ENCODE measurements at regions not wholly inside any gene's neighbourhood (a gene's known extent, or its start where the extent isn't known, plus 50 kb on each side); places are given as distances from the start of the nearest gene placed in this dataset.

- Histone ChIP-seq H3K4me2 (ENCODE audit: control insufficient read depth, extremely low read depth, insufficient read depth, low read depth, low read length) (no peak overlapping the region), H3K79me2 (ENCODE audit: control insufficient read depth, insufficient read depth, low read length) (no peaks in the 10 kb centered on the region), H4K20me1 (ENCODE audit: control insufficient read depth, extremely low read depth, insufficient read depth, low read length) (no peaks in the 10 kb centered on the region), H2AFZ (ENCODE audit: control insufficient read depth, low read length) (no peak overlapping the region), H3K9ac (ENCODE audit: control insufficient read depth, extremely low read depth, insufficient read depth, low read length) (no peak overlapping the region), H3K27ac (ENCODE audit: control insufficient read depth, insufficient read depth, low read length) (no peak overlapping the region), H3K27me3 (ENCODE audit: control insufficient read depth, extremely low read depth, insufficient read depth, low read length) (no peaks in the 10 kb centered on the region), H3K4me3 (ENCODE audit: control insufficient read depth in 2 of 3, extremely low read depth in 1 of 3, insufficient read depth in 2 of 3, low read depth in 1 of 3, low read length in 3 of 3) (no peak overlapping the region), H3K4me1 (ENCODE audit: control insufficient read depth, extremely low read depth, insufficient read depth, low read length) (no peaks in the 10 kb centered on the region), H3K9me3 (ENCODE audit: control insufficient read depth, low read depth, low read length) (no peaks in the 10 kb centered on the region), H3K9me1 (ENCODE audit: control insufficient read depth, extremely low read depth, insufficient read depth, low read length) (no peaks in the 10 kb centered on the region), H3K36me3 (ENCODE audit: control insufficient read depth in 2 of 2, extremely low read depth in 1 of 2, insufficient read depth in 2 of 2, low read length in 2 of 2) (no peaks in the 10 kb centered on the region)
- no peak for FAIRE-seq
- DNase-seq (ENCODE audit: low read depth, low spot score) = no peak
- TF ChIP-seq EZH2 (IDR thresholded peaks at IDR 0.05; ENCODE audit: low read length) = no peak
- TF ChIP-seq, protein P1, sequence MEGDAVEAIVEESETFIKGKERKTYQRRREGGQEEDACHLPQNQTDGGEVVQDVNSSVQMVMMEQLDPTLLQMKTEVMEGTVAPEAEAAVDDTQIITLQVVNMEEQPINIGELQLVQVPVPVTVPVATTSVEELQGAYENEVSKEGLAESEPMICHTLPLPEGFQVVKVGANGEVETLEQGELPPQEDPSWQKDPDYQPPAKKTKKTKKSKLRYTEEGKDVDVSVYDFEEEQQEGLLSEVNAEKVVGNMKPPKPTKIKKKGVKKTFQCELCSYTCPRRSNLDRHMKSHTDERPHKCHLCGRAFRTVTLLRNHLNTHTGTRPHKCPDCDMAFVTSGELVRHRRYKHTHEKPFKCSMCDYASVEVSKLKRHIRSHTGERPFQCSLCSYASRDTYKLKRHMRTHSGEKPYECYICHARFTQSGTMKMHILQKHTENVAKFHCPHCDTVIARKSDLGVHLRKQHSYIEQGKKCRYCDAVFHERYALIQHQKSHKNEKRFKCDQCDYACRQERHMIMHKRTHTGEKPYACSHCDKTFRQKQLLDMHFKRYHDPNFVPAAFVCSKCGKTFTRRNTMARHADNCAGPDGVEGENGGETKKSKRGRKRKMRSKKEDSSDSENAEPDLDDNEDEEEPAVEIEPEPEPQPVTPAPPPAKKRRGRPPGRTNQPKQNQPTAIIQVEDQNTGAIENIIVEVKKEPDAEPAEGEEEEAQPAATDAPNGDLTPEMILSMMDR (optimal IDR thresholded peaks at IDR 0.05 in 1 of 3, IDR thresholded peaks at IDR 0.05 in 1 of 3, conservative IDR thresholded peaks at IDR 0.05 in 1 of 3; ENCODE audit: extremely low read depth in 1 of 3, insufficient read depth in 2 of 3, low read length in 3 of 3) = no peak
- dilution Hi-C loops (cut with MboI; ENCODE audit: extremely low pct_ligation_motif_present, low sequenced_read_pairs) = no loop called here
Observed at GRCh38 chr9:116020146-116020545, 133.4 kb upstream of the PAPPA start.

DNA sequence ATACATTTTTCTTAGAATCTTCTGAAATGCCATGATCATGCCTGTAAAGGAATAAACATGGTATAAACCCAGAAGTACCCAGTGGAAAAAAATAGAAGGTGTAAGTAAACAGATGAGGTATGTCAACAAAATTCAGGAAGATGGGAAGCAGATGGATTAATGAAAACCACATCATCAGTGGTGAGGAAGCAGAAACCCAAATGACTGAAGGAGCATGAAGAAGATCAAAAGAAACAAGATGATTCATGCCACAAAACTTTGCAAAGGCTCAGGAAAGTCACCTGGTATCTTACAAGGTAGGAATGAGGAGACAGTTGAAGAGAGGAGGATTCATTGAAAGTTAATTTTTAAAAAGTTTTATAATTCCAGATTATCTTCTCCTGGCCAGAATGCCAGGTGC is 132.8 kb upstream of the PAPPA start:
- Histone ChIP-seq H3K27me3 (ENCODE audit: control insufficient read depth, extremely low read depth, insufficient read depth, low read length) (no peaks in the 10 kb centered on the region), H3K27ac (ENCODE audit: control insufficient read depth, insufficient read depth, low read length) (no peak overlapping the region), H3K36me3 (ENCODE audit: control insufficient read depth in 2 of 2, extremely low read depth in 1 of 2, insufficient read depth in 2 of 2, low read length in 2 of 2) (no peaks in the 10 kb centered on the region), H3K9me3 (ENCODE audit: control insufficient read depth, low read depth, low read length) (no peaks in the 10 kb centered on the region), H2AFZ (ENCODE audit: control insufficient read depth, low read length) (no peak overlapping the region), H3K79me2 (ENCODE audit: control insufficient read depth, insufficient read depth, low read length) (no peaks in the 10 kb centered on the region), H3K9ac (ENCODE audit: control insufficient read depth, extremely low read depth, insufficient read depth, low read length) (no peak overlapping the region), H3K4me3 (ENCODE audit: control insufficient read depth in 2 of 3, extremely low read depth in 1 of 3, insufficient read depth in 2 of 3, low read depth in 1 of 3, low read length in 3 of 3) (no peak overlapping the region), H4K20me1 (ENCODE audit: control insufficient read depth, extremely low read depth, insufficient read depth, low read length) (no peaks in the 10 kb centered on the region), H3K4me1 (ENCODE audit: control insufficient read depth, extremely low read depth, insufficient read depth, low read length) (no peaks in the 10 kb centered on the region), H3K9me1 (ENCODE audit: control insufficient read depth, extremely low read depth, insufficient read depth, low read length) (no peaks in the 10 kb centered on the region), H3K4me2 (ENCODE audit: control insufficient read depth, extremely low read depth, insufficient read depth, low read depth, low read length) (no peak overlapping the region)
- FAIRE-seq = peak; percentile 62
- dilution Hi-C loops (cut with MboI; ENCODE audit: extremely low pct_ligation_motif_present, low sequenced_read_pairs) = no loop called here
- TF ChIP-seq, protein P1 (optimal IDR thresholded peaks at IDR 0.05 in 1 of 3, IDR thresholded peaks at IDR 0.05 in 1 of 3, conservative IDR thresholded peaks at IDR 0.05 in 1 of 3; ENCODE audit: extremely low read depth in 1 of 3, insufficient read depth in 2 of 3, low read length in 3 of 3) = no peak
- no peak for TF ChIP-seq EZH2 (IDR thresholded peaks at IDR 0.05; ENCODE audit: low read length)
- DNase-seq (ENCODE audit: low read depth, low spot score) = no peak
